ENCODE measurements at regions not wholly inside any gene's neighbourhood (a gene's known extent, or its start where the extent isn't known, plus 50 kb on each side); places are given as distances from the start of the nearest gene placed in this dataset.
"Not testable (repeated sequence)": the region's sequence is repeated elsewhere in the genome, so short reads cannot be mapped to it uniquely, and the experiment has no call there.

DNA sequence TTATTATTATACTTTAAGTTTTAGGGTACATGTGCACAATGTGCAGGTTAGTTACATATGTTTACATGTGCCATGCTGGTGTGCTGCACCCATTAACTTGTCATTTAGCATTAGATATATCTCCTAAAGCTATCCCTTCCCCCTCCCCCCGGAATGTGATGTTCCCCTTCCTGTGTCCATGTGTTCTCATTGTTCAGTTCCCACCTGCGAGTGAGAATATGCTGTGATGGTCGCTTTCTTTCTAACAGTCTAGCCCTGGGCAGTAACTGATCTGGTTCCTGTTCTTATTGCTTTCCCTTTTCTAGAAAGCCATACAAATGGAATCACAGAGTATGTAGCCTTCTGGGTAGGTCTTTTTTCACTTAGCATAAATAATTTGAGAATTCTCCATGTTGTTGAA, 311.1 kb upstream of the CNTNAP2 start:
- TF ChIP-seq, protein P1, sequence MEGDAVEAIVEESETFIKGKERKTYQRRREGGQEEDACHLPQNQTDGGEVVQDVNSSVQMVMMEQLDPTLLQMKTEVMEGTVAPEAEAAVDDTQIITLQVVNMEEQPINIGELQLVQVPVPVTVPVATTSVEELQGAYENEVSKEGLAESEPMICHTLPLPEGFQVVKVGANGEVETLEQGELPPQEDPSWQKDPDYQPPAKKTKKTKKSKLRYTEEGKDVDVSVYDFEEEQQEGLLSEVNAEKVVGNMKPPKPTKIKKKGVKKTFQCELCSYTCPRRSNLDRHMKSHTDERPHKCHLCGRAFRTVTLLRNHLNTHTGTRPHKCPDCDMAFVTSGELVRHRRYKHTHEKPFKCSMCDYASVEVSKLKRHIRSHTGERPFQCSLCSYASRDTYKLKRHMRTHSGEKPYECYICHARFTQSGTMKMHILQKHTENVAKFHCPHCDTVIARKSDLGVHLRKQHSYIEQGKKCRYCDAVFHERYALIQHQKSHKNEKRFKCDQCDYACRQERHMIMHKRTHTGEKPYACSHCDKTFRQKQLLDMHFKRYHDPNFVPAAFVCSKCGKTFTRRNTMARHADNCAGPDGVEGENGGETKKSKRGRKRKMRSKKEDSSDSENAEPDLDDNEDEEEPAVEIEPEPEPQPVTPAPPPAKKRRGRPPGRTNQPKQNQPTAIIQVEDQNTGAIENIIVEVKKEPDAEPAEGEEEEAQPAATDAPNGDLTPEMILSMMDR (IDR thresholded peaks at IDR 0.05), result not testable (repeated sequence)
- not testable (repeated sequence) for TF ChIP-seq POLR2A (IDR thresholded peaks at IDR 0.05)

All from thyroid gland (tissue), 4 donors.